ENCODE measurements at regions not wholly inside any gene's neighbourhood (a gene's known extent, or its start where the extent isn't known, plus 50 kb on each side); places are given as distances from the start of the nearest gene placed in this dataset.
"Not testable (repeated sequence)": the region's sequence is repeated elsewhere in the genome, so short reads cannot be mapped to it uniquely, and the experiment has no call there.

DNA sequence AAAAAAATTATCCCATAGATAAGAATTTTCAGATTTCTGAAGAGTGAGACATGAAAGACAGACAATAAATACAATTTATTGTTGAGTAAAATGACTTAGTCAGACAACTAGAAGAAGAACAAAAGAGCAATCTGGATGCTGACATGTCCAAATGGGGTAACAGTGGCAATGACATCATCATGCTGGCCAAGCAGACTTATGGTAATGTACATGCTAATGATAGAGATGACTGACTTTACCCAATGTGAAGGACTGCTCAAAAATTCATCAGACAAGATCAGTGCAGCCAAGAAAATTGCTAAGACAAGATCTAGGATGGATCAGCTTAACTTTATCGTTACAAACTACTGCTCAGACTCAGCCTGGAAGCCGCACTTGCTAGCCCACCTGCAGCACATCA, 70.5 kb upstream of the SRD5A2 start:
- CTCF ChIA-PET: no interaction called here
- Histone ChIP-seq H3K4me1 (ENCODE audit: insufficient read depth, low read length) (no peaks in the 10 kb centered on the region), H3K27me3 (ENCODE audit: control insufficient read depth in 1 of 2, insufficient read depth in 2 of 2, low read length in 2 of 2) (peaks cover 0 to 4% of the 10 kb centered on the region in 2 experiments), H3K36me3 (ENCODE audit: insufficient read depth, low read length) (no peaks in the 10 kb centered on the region), H3K27ac (ENCODE audit: low read depth in 1 of 2, low read length in 2 of 2) (no peak overlapping the region), H3K4me3 (ENCODE audit: low read length) (no peak overlapping the region), H3K9me3 (ENCODE audit: control insufficient read depth in 1 of 2, insufficient read depth in 1 of 2, low read length in 2 of 2) (no peaks in the 10 kb centered on the region)
- intact Hi-C loops (cut with DNase I, micrococcal nuclease): no loop called here
- DNase-seq: no peak
- Mint-ChIP-seq H3K4me3 (no peak overlapping the region), H3K27me3 (peaks cover 26% of the 10 kb centered on the region), H3K36me3 (ENCODE audit: low read depth) (no peaks in the 10 kb centered on the region), H3K4me1 (ENCODE audit: low read depth) (no peaks in the 10 kb centered on the region), H3K9me3 (no peaks in the 10 kb centered on the region), H3K27ac (no peak overlapping the region)
- no peak for ATAC-seq (ENCODE audit: poor library complexity)
- POLR2A ChIA-PET: no interaction called here
- TF ChIP-seq, protein P1, sequence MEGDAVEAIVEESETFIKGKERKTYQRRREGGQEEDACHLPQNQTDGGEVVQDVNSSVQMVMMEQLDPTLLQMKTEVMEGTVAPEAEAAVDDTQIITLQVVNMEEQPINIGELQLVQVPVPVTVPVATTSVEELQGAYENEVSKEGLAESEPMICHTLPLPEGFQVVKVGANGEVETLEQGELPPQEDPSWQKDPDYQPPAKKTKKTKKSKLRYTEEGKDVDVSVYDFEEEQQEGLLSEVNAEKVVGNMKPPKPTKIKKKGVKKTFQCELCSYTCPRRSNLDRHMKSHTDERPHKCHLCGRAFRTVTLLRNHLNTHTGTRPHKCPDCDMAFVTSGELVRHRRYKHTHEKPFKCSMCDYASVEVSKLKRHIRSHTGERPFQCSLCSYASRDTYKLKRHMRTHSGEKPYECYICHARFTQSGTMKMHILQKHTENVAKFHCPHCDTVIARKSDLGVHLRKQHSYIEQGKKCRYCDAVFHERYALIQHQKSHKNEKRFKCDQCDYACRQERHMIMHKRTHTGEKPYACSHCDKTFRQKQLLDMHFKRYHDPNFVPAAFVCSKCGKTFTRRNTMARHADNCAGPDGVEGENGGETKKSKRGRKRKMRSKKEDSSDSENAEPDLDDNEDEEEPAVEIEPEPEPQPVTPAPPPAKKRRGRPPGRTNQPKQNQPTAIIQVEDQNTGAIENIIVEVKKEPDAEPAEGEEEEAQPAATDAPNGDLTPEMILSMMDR (IDR thresholded peaks at IDR 0.05): no peak

DNA sequence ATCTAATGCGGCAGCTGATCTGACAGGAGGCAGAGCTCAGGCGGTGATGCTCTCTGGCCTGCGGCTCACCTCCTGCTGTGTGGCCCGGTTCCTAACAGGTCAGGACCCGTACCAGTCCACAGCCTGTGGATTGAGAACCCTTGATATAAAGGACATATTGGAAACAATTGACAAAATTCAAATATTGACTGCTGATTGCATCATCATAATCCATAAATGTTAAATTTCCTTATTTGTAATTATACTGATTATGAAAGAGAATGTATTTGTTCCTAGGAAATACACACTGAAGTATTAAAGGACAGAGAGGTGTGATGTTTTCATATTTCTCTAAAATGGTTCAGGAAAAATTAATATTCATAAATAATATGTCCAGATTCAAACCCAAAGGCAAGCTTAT, 63.8 kb upstream of the SRD5A2 start:
- H3K36me3 Mint-ChIP-seq (ENCODE audit: low read depth): no peaks in the 10 kb centered on the region
- POLR2A ChIA-PET: no interaction called here

DNA sequence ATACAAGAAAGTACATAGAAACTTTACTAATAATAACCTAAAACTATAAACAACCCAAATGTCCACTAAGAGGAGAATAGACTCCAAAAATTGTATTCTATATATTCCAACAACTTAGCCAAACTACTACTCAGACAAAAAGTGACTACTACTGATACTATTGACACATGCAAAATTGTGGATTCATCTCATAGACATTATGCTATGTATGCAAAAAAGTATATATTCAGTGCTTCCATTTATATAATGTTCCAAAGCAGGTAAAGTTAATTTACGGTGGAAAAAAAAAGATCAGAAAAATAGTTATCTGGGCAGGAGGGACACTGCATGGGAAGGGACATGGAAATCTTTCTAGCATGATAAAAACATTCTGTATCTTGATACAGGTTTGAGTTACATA, 62.0 kb upstream of the SRD5A2 start:
- CTCF ChIA-PET: no interaction called here

More for the DNA sequence above, 63.8 kb upstream of the SRD5A2 start:
- intact Hi-C loops (cut with DNase I, micrococcal nuclease): no loop called here
- no peak overlapping the region for H3K27ac Mint-ChIP-seq
- ATAC-seq (ENCODE audit: poor library complexity) (no peak), DNase-seq (no peak)
- Histone ChIP-seq H3K36me3 (ENCODE audit: insufficient read depth, low read length) (no peaks in the 10 kb centered on the region), H3K4me3 (ENCODE audit: low read length) (no peak overlapping the region), H3K4me1 (ENCODE audit: insufficient read depth, low read length) (no peaks in the 10 kb centered on the region), H3K9me3 (ENCODE audit: control insufficient read depth in 1 of 2, insufficient read depth in 1 of 2, low read length in 2 of 2) (no peaks in the 10 kb centered on the region), H3K27ac (ENCODE audit: low read depth in 1 of 2, low read length in 2 of 2) (no peak overlapping the region), H3K27me3 (ENCODE audit: control insufficient read depth in 1 of 2, insufficient read depth in 2 of 2, low read length in 2 of 2) (peaks cover 0 to 5% of the 10 kb centered on the region in 2 experiments)
- no peaks in the 10 kb centered on the region for H3K9me3 Mint-ChIP-seq
- CTCF ChIA-PET: no interaction called here
- H3K27me3 Mint-ChIP-seq: peaks cover 54% of the 10 kb centered on the region
- H3K4me1 Mint-ChIP-seq (ENCODE audit: low read depth): no peaks in the 10 kb centered on the region
- H3K4me3 Mint-ChIP-seq: no peak overlapping the region
- TF ChIP-seq, protein P1 (IDR thresholded peaks at IDR 0.05): no peak

DNA sequence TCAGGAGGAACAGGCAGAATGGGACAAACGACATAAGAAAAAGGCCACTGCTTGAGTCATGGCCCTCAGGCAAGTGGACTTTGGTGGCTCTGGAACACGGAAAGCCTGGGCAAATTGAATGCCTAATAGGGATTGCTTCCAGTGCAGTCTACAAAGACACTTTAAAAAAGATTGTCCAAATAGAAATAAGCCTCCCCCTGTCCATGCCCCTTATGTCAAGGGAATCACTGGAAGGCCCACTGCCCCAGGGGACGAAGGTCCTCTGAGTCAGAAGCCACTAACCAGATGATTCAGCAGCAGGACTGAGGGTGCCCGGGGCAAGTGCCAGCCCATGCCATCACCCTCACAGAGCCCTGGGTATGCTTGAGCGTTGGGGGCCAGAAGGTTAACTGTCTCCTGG, 51.5 kb upstream of the SRD5A2 start:
- H3K4me1 ChIP-seq (ENCODE audit: insufficient read depth, low read length); H3K27ac ChIP-seq (ENCODE audit: low read depth in 1 of 2, low read length in 2 of 2); H3K4me3 Mint-ChIP-seq; CTCF ChIA-PET; H3K9me3 ChIP-seq (ENCODE audit: control insufficient read depth in 1 of 2, insufficient read depth in 1 of 2, low read length in 2 of 2); ATAC-seq (ENCODE audit: poor library complexity); H3K27ac Mint-ChIP-seq; H3K9me3 Mint-ChIP-seq; H3K4me1 Mint-ChIP-seq (ENCODE audit: low read depth); POLR2A ChIA-PET; H3K27me3 ChIP-seq (ENCODE audit: control insufficient read depth in 1 of 2, insufficient read depth in 2 of 2, low read length in 2 of 2); H3K36me3 ChIP-seq (ENCODE audit: insufficient read depth, low read length); DNase-seq; intact Hi-C loops (cut with DNase I, micrococcal nuclease); H3K4me3 ChIP-seq (ENCODE audit: low read length); H3K36me3 Mint-ChIP-seq (ENCODE audit: low read depth): not testable (repeated sequence)
- H3K27me3 Mint-ChIP-seq: peaks cover 20% of the 10 kb centered on the region

More for the DNA sequence above, 62.0 kb upstream of the SRD5A2 start:
- Mint-ChIP-seq H3K4me3 (no peak overlapping the region), H3K36me3 (ENCODE audit: low read depth) (no peaks in the 10 kb centered on the region), H3K27me3 (peaks cover 64% of the 10 kb centered on the region), H3K9me3 (no peaks in the 10 kb centered on the region), H3K27ac (no peak overlapping the region), H3K4me1 (ENCODE audit: low read depth) (no peaks in the 10 kb centered on the region)
- Histone ChIP-seq H3K4me3 (ENCODE audit: low read length) (no peak overlapping the region), H3K9me3 (ENCODE audit: control insufficient read depth in 1 of 2, insufficient read depth in 1 of 2, low read length in 2 of 2) (no peaks in the 10 kb centered on the region), H3K27me3 (ENCODE audit: control insufficient read depth in 1 of 2, insufficient read depth in 2 of 2, low read length in 2 of 2) (peaks cover 0 to 5% of the 10 kb centered on the region in 2 experiments), H3K27ac (ENCODE audit: low read depth in 1 of 2, low read length in 2 of 2) (no peak overlapping the region), H3K36me3 (ENCODE audit: insufficient read depth, low read length) (no peaks in the 10 kb centered on the region), H3K4me1 (ENCODE audit: insufficient read depth, low read length) (no peaks in the 10 kb centered on the region)
- POLR2A ChIA-PET: no interaction called here
- TF ChIP-seq, protein P1 (IDR thresholded peaks at IDR 0.05): no peak
- intact Hi-C loops (cut with DNase I, micrococcal nuclease): no loop called here
- DNase-seq (no peak), ATAC-seq (ENCODE audit: poor library complexity) (no peak)

Measured in CD4-positive, alpha-beta T cell (primary cell).